ENCODE measurements at regions not wholly inside any gene's neighbourhood (a gene's known extent, or its start where the extent isn't known, plus 50 kb on each side); places are given as distances from the start of the nearest gene placed in this dataset.

GRCh38 chr15:91369823-91370222, 269.8 kb downstream of the SV2B start:
- TF ChIP-seq CTCF (IDR thresholded peaks at IDR 0.05; ENCODE audit: poor library complexity, severe bottlenecking) = no peak
- no peak for TF ChIP-seq EZH2 (IDR thresholded peaks at IDR 0.05; ENCODE audit: borderline replicate concordance, insufficient read depth, low read length, poor library complexity, severe bottlenecking)
- TF ChIP-seq RAD21 (conservative IDR thresholded peaks at IDR 0.05) = no peak
- no peak for TF ChIP-seq POLR2AphosphoS5 (IDR thresholded peaks at IDR 0.05)
- no peak for TF ChIP-seq EP300 (conservative IDR thresholded peaks at IDR 0.05; ENCODE audit: poor library complexity, severe bottlenecking)
- TF ChIP-seq REST (IDR thresholded peaks at IDR 0.05; ENCODE audit: borderline replicate concordance) = no peak
- no peak for TF ChIP-seq SMC3 (conservative IDR thresholded peaks at IDR 0.05; ENCODE audit: poor library complexity)
- TF ChIP-seq TAF1 (IDR thresholded peaks at IDR 0.05; ENCODE audit: low read depth) = no peak
- TF ChIP-seq MXI1 (conservative IDR thresholded peaks at IDR 0.05; ENCODE audit: poor library complexity, severe bottlenecking) = no peak
